HG02970 (cell line): ENCODE measurements at regions not wholly inside any gene's neighbourhood (a gene's known extent, or its start where the extent isn't known, plus 50 kb on each side); places are given as distances from the start of the nearest gene placed in this dataset.

ENCODE experiments used
- ATAC-seq: cut with Tn5 transposase; IDR thresholded peaks from one replicate; pipeline ENCODE4 v1.9.1; 2021; ENCODE audit warnings: mild to moderate bottlenecking, moderate library complexity, moderate number of reproducible peaks; ENCODE audit not compliant: unreplicated experiment, low FRiP score

GRCh38 chr12:23424685-23425084 is 524.8 kb downstream of the SOX5 start:
- no peak for ATAC-seq

- ATAC-seq = no peak
Measured at GRCh38 chr12:23426328-23426727, 523.1 kb downstream of the SOX5 start.

GRCh38 chr12:23428758-23429157 is 520.7 kb downstream of the SOX5 start:
- no peak for ATAC-seq

GRCh38 chr12:23431006-23431405 is 518.5 kb downstream of the SOX5 start:
- no peak for ATAC-seq

GRCh38 chr12:23433121-23433520 is 516.3 kb downstream of the SOX5 start:
- ATAC-seq = no peak

- no peak for ATAC-seq
Measured at GRCh38 chr12:23434154-23434553, 515.3 kb downstream of the SOX5 start.

- no peak for ATAC-seq
Measured at GRCh38 chr12:23446746-23447145, 502.7 kb downstream of the SOX5 start.

GRCh38 chr12:23450810-23451209 is 498.7 kb downstream of the SOX5 start:
- ATAC-seq = no peak

GRCh38 chr12:23455283-23455682 is 494.2 kb downstream of the SOX5 start:
- no peak for ATAC-seq

GRCh38 chr12:23458640-23459039 is 490.8 kb downstream of the SOX5 start:
- ATAC-seq = no peak

GRCh38 chr12:23462546-23462945 is 486.9 kb downstream of the SOX5 start:
- ATAC-seq = no peak

GRCh38 chr12:23463172-23463571 is 486.3 kb downstream of the SOX5 start:
- ATAC-seq = no peak

- ATAC-seq = no peak
Measured at GRCh38 chr12:23464241-23464812, 485.1 kb downstream of the SOX5 start.

- no peak for ATAC-seq
Measured at GRCh38 chr12:23472329-23472971, 477.0 kb downstream of the SOX5 start.

GRCh38 chr12:23473071-23473470 is 476.4 kb downstream of the SOX5 start:
- no peak for ATAC-seq

- no peak for ATAC-seq
Measured at GRCh38 chr12:23474438-23474976, 475.0 kb downstream of the SOX5 start.
